ENCODE measurements at regions not wholly inside any gene's neighbourhood (a gene's known extent, or its start where the extent isn't known, plus 50 kb on each side); places are given as distances from the start of the nearest gene placed in this dataset.

DNA sequence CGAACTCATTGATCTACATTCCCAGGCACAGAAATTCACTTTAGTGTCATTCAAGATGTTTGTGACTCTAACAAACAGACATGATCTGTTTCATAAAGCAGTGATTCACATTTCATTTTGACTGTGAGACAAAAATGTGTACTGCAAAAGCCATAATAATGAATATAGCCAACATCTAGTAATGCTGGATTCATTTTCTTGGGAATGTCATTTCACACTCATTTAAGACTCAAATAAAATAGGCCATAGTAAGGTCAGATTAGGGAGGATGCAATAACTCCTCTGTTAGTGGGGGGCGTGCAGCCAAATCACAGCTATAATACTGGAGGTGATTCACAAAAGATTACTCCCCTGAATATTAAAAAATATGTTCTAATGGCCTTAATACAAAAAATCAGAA, 566.6 kb upstream of the ZWINT start:
- no peak for FAIRE-seq
- POLR2A ChIA-PET: no interaction called here
- CTCF ChIA-PET (ENCODE audit: low intra/inter-chr PET ratio, low total read pairs): no interaction called here

More for the DNA sequence above, 566.6 kb upstream of the ZWINT start:
- H3K9me3 ChIP-seq (ENCODE audit: low read length): peaks cover 32% of the 10 kb centered on the region
- no peaks in the 10 kb centered on the region for H4K20me1 ChIP-seq (ENCODE audit: insufficient read depth, low read length)
- no peaks in the 10 kb centered on the region for H3K4me1 ChIP-seq (ENCODE audit: insufficient read depth, low read length)
- H3K27me3 ChIP-seq (ENCODE audit: control insufficient read depth in 1 of 2, insufficient read depth in 2 of 2, low read length in 2 of 2): no peaks in the 10 kb centered on the region
- ATAC-seq (no peak), DNase-seq (ENCODE audit: low spot score) (no peak)
- intact Hi-C loops (cut with micrococcal nuclease; ENCODE audit: unreplicated experiment) (no loop called here), in situ Hi-C loops (cut with HindIII; ENCODE audit: extremely low pct_ligation_motif_present, low pct_unique_long_range_greater_than_20kb) (no loop called here)
- H2AFZ ChIP-seq (ENCODE audit: low read length): no peak overlapping the region
- no peak for TF ChIP-seq ZNF264 (CRISPR knock-in tag; IDR thresholded peaks at IDR 0.05)
- no peak for TF ChIP-seq SNAPC2 (CRISPR knock-in tag; IDR thresholded peaks at IDR 0.05)
- no peak for TF ChIP-seq RAD51 (IDR thresholded peaks at IDR 0.05; ENCODE audit: borderline replicate concordance)
- TF ChIP-seq SMAD9 (CRISPR knock-in tag; IDR thresholded peaks at IDR 0.05): no peak
- no peak for TF ChIP-seq AKAP8 (CRISPR knock-in tag; IDR thresholded peaks at IDR 0.05)
- TF ChIP-seq, protein P1, sequence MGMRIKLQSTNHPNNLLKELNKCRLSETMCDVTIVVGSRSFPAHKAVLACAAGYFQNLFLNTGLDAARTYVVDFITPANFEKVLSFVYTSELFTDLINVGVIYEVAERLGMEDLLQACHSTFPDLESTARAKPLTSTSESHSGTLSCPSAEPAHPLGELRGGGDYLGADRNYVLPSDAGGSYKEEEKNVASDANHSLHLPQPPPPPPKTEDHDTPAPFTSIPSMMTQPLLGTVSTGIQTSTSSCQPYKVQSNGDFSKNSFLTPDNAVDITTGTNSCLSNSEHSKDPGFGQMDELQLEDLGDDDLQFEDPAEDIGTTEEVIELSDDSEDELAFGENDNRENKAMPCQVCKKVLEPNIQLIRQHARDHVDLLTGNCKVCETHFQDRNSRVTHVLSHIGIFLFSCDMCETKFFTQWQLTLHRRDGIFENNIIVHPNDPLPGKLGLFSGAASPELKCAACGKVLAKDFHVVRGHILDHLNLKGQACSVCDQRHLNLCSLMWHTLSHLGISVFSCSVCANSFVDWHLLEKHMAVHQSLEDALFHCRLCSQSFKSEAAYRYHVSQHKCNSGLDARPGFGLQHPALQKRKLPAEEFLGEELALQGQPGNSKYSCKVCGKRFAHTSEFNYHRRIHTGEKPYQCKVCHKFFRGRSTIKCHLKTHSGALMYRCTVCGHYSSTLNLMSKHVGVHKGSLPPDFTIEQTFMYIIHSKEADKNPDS (CRISPR knock-in tag; IDR thresholded peaks at IDR 0.05): no peak
- TF ChIP-seq, protein P2, sequence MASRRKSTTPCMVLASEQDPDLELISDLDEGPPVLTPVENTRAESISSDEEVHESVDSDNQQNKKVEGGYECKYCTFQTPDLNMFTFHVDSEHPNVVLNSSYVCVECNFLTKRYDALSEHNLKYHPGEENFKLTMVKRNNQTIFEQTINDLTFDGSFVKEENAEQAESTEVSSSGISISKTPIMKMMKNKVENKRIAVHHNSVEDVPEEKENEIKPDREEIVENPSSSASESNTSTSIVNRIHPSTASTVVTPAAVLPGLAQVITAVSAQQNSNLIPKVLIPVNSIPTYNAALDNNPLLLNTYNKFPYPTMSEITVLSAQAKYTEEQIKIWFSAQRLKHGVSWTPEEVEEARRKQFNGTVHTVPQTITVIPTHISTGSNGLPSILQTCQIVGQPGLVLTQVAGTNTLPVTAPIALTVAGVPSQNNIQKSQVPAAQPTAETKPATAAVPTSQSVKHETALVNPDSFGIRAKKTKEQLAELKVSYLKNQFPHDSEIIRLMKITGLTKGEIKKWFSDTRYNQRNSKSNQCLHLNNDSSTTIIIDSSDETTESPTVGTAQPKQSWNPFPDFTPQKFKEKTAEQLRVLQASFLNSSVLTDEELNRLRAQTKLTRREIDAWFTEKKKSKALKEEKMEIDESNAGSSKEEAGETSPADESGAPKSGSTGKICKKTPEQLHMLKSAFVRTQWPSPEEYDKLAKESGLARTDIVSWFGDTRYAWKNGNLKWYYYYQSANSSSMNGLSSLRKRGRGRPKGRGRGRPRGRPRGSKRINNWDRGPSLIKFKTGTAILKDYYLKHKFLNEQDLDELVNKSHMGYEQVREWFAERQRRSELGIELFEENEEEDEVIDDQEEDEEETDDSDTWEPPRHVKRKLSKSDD (CRISPR knock-in tag; IDR thresholded peaks at IDR 0.05; ENCODE audit: low read depth): no peak
- TF ChIP-seq ZFP82 (CRISPR knock-in tag; IDR thresholded peaks at IDR 0.05; ENCODE audit: borderline replicate concordance): no peak
- no peak for TF ChIP-seq PAF1 (CRISPR knock-in tag; IDR thresholded peaks at IDR 0.05)
- no peak for TF ChIP-seq ZNF234 (CRISPR knock-in tag; conservative IDR thresholded peaks at IDR 0.05)
- no peak for TF ChIP-seq IRF1 (CRISPR knock-in tag; IDR thresholded peaks at IDR 0.05; ENCODE audit: low read depth)
- WGBS (ENCODE audit: low lambda C conversion rate): 2% methylated on average over 2 of the region's 2 CpGs
- no peak overlapping the region for H3K4me3 ChIP-seq (replicated peaks in 1 of 3; ENCODE audit: insufficient read depth in 1 of 3, low read depth in 2 of 3, low read length in 3 of 3)
- H3K4me2 ChIP-seq (ENCODE audit: low read depth, low read length): no peak overlapping the region
- no peaks in the 10 kb centered on the region for H3K36me3 ChIP-seq (replicated peaks in 1 of 2; ENCODE audit: control insufficient read depth in 1 of 2, insufficient read depth in 2 of 2, low read length in 2 of 2)
- H3K79me2 ChIP-seq (ENCODE audit: insufficient read depth, low read length): no peaks in the 10 kb centered on the region
- no TSS peak for BruUV-seq (replicated peaks)
- no peak overlapping the region for H3K9ac ChIP-seq (ENCODE audit: insufficient read depth, low read depth, low read length)
- no peak overlapping the region for H3K27ac ChIP-seq (ENCODE audit: extremely low read length, insufficient read depth, low read length)

Data from HepG2 (cell line).